ENCODE measurements at regions not wholly inside any gene's neighbourhood (a gene's known extent, or its start where the extent isn't known, plus 50 kb on each side); places are given as distances from the start of the nearest gene placed in this dataset.
"Not testable (repeated sequence)": the region's sequence is repeated elsewhere in the genome, so short reads cannot be mapped to it uniquely, and the experiment has no call there.

DNA sequence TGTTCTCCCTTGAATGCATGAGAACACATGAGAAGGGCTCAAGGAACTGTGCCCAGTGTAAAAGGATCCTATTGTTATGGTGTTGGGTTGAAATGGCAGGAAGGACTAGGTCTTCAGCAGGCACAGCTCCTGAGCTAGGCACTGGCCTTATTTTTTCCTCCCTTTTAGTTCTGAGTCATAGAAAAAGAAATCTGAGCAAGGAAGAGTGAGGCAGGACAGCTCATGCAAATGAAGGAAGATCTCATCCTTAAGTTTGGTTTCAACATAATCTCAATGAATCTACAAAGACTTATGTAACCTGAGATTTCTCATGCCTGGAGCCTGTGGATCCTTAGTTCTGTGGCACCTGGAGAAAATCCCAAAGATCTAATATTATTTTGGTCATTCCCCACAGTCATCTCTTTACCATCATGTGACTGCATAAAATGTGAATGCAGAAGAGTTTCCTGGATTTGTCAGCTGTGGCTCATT, 188.6 kb upstream of the TBL1XR1 start:
- Histone ChIP-seq H3K4me1 (ENCODE audit: control insufficient read depth in 4 of 4, insufficient read depth in 4 of 4, low read length in 3 of 4) (no peaks in the 10 kb centered on the region), H3K4me3 (ENCODE audit: low read depth in 1 of 3, low read length in 3 of 3) (no peak overlapping the region), H3K9ac (ENCODE audit: low read depth in 1 of 2, low read length in 2 of 2) (no peak overlapping the region), H3K36me3 (ENCODE audit: control insufficient read depth in 4 of 4, insufficient read depth in 3 of 4, low read depth in 1 of 4, low read length in 3 of 4) (no peaks in the 10 kb centered on the region), H3K27me3 (ENCODE audit: control insufficient read depth in 4 of 4, insufficient read depth in 4 of 4, low read length in 3 of 4) (no peaks in the 10 kb centered on the region), H3K27ac (ENCODE audit: low read depth in 1 of 2, low read length in 2 of 2) (no peak overlapping the region), H3K9me3 (ENCODE audit: control insufficient read depth in 4 of 4, low read length in 3 of 4) (no peaks in the 10 kb centered on the region)
- TF ChIP-seq, protein P1, sequence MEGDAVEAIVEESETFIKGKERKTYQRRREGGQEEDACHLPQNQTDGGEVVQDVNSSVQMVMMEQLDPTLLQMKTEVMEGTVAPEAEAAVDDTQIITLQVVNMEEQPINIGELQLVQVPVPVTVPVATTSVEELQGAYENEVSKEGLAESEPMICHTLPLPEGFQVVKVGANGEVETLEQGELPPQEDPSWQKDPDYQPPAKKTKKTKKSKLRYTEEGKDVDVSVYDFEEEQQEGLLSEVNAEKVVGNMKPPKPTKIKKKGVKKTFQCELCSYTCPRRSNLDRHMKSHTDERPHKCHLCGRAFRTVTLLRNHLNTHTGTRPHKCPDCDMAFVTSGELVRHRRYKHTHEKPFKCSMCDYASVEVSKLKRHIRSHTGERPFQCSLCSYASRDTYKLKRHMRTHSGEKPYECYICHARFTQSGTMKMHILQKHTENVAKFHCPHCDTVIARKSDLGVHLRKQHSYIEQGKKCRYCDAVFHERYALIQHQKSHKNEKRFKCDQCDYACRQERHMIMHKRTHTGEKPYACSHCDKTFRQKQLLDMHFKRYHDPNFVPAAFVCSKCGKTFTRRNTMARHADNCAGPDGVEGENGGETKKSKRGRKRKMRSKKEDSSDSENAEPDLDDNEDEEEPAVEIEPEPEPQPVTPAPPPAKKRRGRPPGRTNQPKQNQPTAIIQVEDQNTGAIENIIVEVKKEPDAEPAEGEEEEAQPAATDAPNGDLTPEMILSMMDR (IDR thresholded peaks at IDR 0.05; ENCODE audit: low read depth, low read length, missing input control), result no peak
- TF ChIP-seq, protein P2, sequence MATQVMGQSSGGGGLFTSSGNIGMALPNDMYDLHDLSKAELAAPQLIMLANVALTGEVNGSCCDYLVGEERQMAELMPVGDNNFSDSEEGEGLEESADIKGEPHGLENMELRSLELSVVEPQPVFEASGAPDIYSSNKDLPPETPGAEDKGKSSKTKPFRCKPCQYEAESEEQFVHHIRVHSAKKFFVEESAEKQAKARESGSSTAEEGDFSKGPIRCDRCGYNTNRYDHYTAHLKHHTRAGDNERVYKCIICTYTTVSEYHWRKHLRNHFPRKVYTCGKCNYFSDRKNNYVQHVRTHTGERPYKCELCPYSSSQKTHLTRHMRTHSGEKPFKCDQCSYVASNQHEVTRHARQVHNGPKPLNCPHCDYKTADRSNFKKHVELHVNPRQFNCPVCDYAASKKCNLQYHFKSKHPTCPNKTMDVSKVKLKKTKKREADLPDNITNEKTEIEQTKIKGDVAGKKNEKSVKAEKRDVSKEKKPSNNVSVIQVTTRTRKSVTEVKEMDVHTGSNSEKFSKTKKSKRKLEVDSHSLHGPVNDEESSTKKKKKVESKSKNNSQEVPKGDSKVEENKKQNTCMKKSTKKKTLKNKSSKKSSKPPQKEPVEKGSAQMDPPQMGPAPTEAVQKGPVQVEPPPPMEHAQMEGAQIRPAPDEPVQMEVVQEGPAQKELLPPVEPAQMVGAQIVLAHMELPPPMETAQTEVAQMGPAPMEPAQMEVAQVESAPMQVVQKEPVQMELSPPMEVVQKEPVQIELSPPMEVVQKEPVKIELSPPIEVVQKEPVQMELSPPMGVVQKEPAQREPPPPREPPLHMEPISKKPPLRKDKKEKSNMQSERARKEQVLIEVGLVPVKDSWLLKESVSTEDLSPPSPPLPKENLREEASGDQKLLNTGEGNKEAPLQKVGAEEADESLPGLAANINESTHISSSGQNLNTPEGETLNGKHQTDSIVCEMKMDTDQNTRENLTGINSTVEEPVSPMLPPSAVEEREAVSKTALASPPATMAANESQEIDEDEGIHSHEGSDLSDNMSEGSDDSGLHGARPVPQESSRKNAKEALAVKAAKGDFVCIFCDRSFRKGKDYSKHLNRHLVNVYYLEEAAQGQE (IDR thresholded peaks at IDR 0.05), result no peak
- TF ChIP-seq GABPA (IDR thresholded peaks at IDR 0.05 in 1 of 2, conservative IDR thresholded peaks at IDR 0.05 in 1 of 2) (no peak), FOXA2 (IDR thresholded peaks at IDR 0.05) (no peak), SP1 (IDR thresholded peaks at IDR 0.05) (no peak), RAD21 (IDR thresholded peaks at IDR 0.05) (no peak)
- TF ChIP-seq, protein P3, sequence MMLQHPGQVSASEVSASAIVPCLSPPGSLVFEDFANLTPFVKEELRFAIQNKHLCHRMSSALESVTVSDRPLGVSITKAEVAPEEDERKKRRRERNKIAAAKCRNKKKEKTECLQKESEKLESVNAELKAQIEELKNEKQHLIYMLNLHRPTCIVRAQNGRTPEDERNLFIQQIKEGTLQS (IDR thresholded peaks at IDR 0.05), result no peak
- DNase-seq (ENCODE audit: low spot score), result no peak

DNA sequence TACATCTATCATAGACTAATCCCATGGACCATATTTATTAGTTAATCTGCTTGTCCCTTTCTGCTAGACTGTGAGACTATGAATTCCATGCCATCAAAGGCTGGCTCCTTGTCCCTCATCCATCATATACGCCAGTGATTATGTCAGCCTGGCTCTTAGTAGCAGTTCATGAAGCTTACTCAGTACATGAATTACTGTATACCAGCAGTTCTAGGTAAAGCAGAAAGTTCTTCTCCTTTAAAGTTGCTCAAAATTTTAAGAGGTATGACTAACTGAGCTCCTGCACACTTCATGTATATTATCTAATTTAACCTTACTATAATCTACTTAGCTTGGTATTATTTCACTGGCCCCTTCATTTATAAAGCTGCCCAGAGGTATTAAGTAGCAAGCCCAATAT, 190.9 kb upstream of the TBL1XR1 start:
- Histone ChIP-seq H3K9me3 (ENCODE audit: control insufficient read depth in 4 of 4, low read length in 3 of 4) (no peaks in the 10 kb centered on the region), H3K36me3 (ENCODE audit: control insufficient read depth in 4 of 4, insufficient read depth in 3 of 4, low read depth in 1 of 4, low read length in 3 of 4) (no peaks in the 10 kb centered on the region), H3K4me1 (ENCODE audit: control insufficient read depth in 4 of 4, insufficient read depth in 4 of 4, low read length in 3 of 4) (no peaks in the 10 kb centered on the region), H3K27ac (ENCODE audit: low read depth in 1 of 2, low read length in 2 of 2) (no peak overlapping the region), H3K27me3 (ENCODE audit: control insufficient read depth in 4 of 4, insufficient read depth in 4 of 4, low read length in 3 of 4) (no peaks in the 10 kb centered on the region), H3K9ac (ENCODE audit: low read depth in 1 of 2, low read length in 2 of 2) (no peak overlapping the region), H3K4me3 (ENCODE audit: low read depth in 1 of 3, low read length in 3 of 3) (no peak overlapping the region)
- DNase-seq (ENCODE audit: low spot score), result no peak
- TF ChIP-seq, protein P4, sequence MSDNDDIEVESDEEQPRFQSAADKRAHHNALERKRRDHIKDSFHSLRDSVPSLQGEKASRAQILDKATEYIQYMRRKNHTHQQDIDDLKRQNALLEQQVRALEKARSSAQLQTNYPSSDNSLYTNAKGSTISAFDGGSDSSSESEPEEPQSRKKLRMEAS (IDR thresholded peaks at IDR 0.05), result no peak
- TF ChIP-seq, protein P5, sequence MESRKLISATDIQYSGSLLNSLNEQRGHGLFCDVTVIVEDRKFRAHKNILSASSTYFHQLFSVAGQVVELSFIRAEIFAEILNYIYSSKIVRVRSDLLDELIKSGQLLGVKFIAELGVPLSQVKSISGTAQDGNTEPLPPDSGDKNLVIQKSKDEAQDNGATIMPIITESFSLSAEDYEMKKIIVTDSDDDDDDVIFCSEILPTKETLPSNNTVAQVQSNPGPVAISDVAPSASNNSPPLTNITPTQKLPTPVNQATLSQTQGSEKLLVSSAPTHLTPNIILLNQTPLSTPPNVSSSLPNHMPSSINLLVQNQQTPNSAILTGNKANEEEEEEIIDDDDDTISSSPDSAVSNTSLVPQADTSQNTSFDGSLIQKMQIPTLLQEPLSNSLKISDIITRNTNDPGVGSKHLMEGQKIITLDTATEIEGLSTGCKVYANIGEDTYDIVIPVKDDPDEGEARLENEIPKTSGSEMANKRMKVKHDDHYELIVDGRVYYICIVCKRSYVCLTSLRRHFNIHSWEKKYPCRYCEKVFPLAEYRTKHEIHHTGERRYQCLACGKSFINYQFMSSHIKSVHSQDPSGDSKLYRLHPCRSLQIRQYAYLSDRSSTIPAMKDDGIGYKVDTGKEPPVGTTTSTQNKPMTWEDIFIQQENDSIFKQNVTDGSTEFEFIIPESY (IDR thresholded peaks at IDR 0.05), result no peak
- no peak for TF ChIP-seq YY1 (IDR thresholded peaks at IDR 0.05)
- WGBS, result 94% methylated on average over 1 of the region's 1 CpG

DNA sequence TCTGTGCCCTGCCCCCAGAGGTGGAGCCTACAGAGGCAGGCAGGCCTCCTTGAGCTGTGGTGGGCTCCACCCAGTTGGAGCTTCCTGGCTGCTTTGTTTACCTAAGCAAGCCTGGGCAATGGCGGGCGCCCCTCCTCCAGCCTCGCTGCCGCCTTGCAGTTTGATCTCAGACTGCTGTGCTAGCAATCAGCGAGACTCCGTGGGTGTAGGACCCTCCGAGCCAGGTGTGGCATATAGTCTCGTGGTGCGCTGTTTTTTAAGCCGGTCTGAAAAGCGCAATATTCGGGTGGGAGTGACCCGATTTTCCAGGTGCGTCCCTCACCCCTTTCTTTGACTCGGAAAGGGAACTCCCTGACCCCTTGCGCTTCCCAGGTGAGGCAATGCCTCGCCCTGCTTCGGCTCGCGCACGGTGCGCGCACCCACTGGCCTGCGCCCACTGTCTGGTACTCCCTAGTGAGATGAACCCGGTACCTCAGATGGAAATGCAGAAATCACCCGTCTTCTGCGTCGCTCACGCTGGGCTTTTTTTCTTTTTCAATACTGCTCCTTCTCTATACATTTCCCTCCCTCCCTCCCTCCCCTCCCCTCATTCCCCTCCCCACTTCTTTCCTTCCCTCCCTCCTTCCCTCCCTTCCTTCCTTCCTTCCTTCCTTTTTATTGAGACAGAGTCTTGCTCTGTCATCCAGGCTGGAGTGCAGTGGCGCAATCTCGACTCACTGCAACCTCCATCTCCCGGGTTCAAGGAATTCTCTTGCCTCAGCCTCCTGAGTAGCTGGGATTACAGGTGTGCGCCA, 197.1 kb upstream of the TBL1XR1 start:
- not testable (repeated sequence) for H3K27ac ChIP-seq (ENCODE audit: low read depth in 1 of 2, low read length in 2 of 2); H3K9ac ChIP-seq (ENCODE audit: low read depth in 1 of 2, low read length in 2 of 2); H3K27me3 ChIP-seq (ENCODE audit: control insufficient read depth in 4 of 4, insufficient read depth in 4 of 4, low read length in 3 of 4); H3K4me3 ChIP-seq (ENCODE audit: low read depth in 1 of 3, low read length in 3 of 3); DNase-seq (ENCODE audit: low spot score); H3K4me1 ChIP-seq (ENCODE audit: control insufficient read depth in 4 of 4, insufficient read depth in 4 of 4, low read length in 3 of 4); H3K36me3 ChIP-seq (ENCODE audit: control insufficient read depth in 4 of 4, insufficient read depth in 3 of 4, low read depth in 1 of 4, low read length in 3 of 4); H3K9me3 ChIP-seq (ENCODE audit: control insufficient read depth in 4 of 4, low read length in 3 of 4)
- WGBS, result 60% methylated on average over 32 of the region's 33 CpGs
